ENCODE measurements at regions not wholly inside any gene's neighbourhood (a gene's known extent, or its start where the extent isn't known, plus 50 kb on each side); places are given as distances from the start of the nearest gene placed in this dataset.

GRCh38 chr4:14918336-14918735, 83.9 kb upstream of the CPEB2 start:
- TF ChIP-seq CTCF (IDR thresholded peaks at IDR 0.05) (no peak), POLR2A (IDR thresholded peaks at IDR 0.05) (no peak)

All from tibial nerve (tissue), 3 donors.